Right lobe of liver (tissue), 4 donors: ENCODE measurements at regions not wholly inside any gene's neighbourhood (a gene's known extent, or its start where the extent isn't known, plus 50 kb on each side); places are given as distances from the start of the nearest gene placed in this dataset.

Experiments
- POLR2A ChIP-seq: fragments of 450-650 bp; IDR thresholded peaks from one replicate; pipeline ENCODE4 v1.6.1; 2017; ENCODE audit warnings: antibody characterized with exemption, mild to moderate bottlenecking
- TF ChIP-seq, protein P1 (sequence below), 4 donors: fragments of 200-600 bp in 3 of 4; fragments of 450-650 bp in 1 of 4; IDR thresholded peaks; one replicate each; pipeline versions ENCODE4 v1.5.1 to v1.8.0; 2016 to 2022; ENCODE audit warnings: antibody characterized with exemption in 4 of 4, mild to moderate bottlenecking in 2 of 4
- donor health status: DM: no; HTN: no; CAD: no.
- donor health status: DM: no; HTN: no; CAD: no.
- donor health status: DM: no; HTN: yes; CAD: no.

DNA sequence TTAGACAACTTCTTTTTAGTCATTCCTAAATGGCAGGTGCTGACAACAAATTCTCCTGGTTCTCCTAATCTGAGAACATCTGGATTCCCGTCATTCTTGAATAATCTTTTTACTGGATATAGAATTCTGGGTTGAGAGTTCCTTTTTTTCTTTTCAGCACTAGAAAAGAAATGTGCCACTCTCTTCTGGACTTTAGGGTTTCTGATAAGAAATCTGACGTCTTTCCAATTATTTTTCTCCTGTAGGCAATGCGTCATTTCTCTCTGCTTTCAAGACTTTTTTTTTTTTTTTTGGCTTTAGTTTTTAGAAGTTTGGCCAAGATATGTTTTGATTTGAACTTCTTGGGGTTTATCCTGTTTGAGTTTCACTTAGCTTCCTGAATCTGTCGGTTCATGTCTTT, 66.1 kb upstream of the RNF24 start:
- TF ChIP-seq, protein P1, sequence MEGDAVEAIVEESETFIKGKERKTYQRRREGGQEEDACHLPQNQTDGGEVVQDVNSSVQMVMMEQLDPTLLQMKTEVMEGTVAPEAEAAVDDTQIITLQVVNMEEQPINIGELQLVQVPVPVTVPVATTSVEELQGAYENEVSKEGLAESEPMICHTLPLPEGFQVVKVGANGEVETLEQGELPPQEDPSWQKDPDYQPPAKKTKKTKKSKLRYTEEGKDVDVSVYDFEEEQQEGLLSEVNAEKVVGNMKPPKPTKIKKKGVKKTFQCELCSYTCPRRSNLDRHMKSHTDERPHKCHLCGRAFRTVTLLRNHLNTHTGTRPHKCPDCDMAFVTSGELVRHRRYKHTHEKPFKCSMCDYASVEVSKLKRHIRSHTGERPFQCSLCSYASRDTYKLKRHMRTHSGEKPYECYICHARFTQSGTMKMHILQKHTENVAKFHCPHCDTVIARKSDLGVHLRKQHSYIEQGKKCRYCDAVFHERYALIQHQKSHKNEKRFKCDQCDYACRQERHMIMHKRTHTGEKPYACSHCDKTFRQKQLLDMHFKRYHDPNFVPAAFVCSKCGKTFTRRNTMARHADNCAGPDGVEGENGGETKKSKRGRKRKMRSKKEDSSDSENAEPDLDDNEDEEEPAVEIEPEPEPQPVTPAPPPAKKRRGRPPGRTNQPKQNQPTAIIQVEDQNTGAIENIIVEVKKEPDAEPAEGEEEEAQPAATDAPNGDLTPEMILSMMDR (IDR thresholded peaks at IDR 0.05): no peak
- TF ChIP-seq POLR2A: no peak
